ENCODE measurements at regions not wholly inside any gene's neighbourhood (a gene's known extent, or its start where the extent isn't known, plus 50 kb on each side); places are given as distances from the start of the nearest gene placed in this dataset.
"Not testable (repeated sequence)": the region's sequence is repeated elsewhere in the genome, so short reads cannot be mapped to it uniquely, and the experiment has no call there.

- no peak for ATAC-seq
Measured at GRCh38 chr20:55406891-55407290, 598.4 kb downstream of the CBLN4 start.

- ATAC-seq, result no peak
Measured at GRCh38 chr20:55394592-55394991, 610.7 kb downstream of the CBLN4 start.

GRCh38 chr20:55390791-55391190 is 614.5 kb downstream of the CBLN4 start:
- ATAC-seq, result no peak

DNA sequence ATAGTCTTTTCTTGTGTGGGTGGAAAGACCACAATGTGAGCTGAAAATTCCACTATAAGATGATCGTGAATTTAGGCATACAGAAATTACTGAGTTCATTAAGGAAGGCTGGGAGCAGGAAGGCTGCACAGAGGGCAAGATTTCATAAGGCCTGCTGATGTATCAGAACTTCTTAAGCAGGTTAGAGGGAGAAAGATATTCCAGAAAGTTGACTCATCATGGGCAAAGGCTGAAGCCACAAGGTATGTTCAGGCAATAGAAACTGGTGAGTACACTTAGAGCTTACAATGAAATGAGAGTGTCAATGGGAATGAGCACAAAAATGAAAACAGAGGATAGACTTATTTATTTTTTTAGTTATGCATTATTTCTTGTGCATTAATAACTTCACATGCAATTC is 618.6 kb downstream of the CBLN4 start:
- no peak for ATAC-seq

DNA sequence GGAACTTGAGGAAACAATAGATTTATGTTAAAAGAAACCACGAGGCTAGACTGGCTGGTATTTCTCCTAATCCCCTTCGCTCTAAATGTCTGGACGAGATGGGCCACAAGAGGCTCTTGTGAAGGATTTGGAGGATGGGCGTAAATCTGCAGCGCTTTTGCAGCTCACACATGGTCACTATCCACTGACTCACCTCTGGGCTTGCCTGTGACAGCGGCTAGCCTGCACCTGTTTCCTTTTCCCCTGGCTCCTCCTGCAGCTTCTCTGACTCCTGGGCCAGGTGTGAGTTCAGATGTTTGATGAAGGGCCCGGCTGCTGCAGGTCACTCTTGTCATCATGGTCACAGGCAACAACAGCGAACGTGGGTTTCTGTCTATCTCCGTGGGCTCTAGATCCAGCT is 629.4 kb downstream of the CBLN4 start:
- no peak for ATAC-seq

GRCh38 chr20:55365745-55366144 is 639.6 kb downstream of the CBLN4 start:
- ATAC-seq, result no peak

DNA sequence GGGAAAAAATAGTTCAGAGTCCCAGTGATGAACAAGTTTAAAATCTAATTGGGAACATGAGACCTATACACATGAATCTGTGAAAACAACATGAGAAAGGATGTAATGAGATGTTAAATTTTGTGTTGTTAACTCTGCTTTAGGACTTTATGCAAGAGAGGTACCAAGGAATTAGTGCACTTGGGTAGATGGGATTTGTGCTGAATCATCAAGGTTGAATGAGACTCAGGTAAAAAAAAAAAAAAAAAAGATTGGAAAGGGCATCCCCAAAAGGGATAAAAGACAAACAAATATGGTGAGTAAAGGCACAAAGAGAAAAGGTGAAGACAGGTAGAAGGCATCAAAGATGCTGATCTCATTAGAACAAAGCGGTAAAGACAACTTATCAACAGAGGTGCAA is 644.4 kb downstream of the CBLN4 start:
- no peak for ATAC-seq

DNA sequence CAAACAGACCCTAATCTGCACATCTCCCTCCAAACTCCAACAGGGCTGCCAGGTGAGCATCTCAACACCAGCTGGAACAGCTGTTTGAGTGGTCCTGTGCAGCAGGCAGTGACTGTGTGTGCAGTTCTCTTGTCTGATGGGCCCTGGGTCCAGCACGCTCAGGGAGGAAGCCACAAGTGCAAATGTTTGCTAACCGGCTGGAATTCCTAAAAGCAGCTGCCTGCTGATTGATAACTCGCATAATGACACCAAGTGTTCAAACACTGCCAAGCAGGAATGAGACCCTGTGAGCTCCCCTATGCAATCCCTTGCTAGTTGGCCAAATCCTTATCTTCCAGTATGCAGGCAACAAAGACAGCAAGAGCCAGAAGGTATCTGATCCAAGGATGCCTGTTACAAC is 650.6 kb downstream of the CBLN4 start:
- no peak for ATAC-seq

DNA sequence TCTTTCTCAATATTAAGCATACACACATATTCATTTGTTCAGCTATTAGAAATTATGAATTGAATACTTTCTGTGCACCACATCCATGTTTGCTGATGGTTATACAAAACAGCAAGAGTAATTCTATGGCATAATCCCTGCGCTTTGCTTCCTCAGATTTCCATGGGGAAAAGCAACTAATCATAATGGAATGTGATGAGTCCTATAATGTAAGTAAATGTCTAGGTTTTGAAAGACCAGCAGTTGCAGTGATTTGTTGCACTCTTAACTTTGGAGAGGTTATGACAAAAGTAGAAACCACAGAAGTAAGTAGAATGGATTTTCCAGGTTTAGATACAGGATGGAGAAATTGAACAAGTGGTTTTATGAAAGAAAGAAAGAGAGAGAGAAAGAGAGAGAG is 652.1 kb downstream of the CBLN4 start:
- no peak for ATAC-seq

DNA sequence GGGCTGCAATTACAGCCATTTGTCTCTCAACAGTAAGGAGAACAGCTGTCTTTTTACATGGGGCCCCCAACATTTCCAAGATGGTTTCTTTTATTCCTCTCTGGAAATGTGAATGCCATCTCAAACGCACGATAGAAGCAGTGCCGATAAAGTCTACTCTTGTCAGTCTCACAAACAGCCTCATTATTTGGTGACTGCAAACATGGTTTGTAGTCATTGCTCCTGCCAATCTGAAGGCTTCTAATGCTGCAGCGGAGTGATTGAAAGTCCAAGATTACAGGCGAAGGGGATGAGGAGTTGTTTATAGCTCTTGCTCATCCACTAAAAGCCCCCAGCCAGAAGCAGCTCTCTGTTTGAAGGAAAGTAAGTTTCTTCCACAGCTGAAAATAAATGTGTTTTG is 657.1 kb downstream of the CBLN4 start:
- ATAC-seq, result no peak

GRCh38 chr20:55342822-55343221 is 662.5 kb downstream of the CBLN4 start:
- no peak for ATAC-seq

GRCh38 chr20:55333798-55334197 is 671.5 kb downstream of the CBLN4 start:
- ATAC-seq, result no peak

GRCh38 chr20:55329108-55329507 is 676.2 kb downstream of the CBLN4 start:
- ATAC-seq, result no peak

- no peak for ATAC-seq
Measured at GRCh38 chr20:55322745-55323144, 682.6 kb downstream of the CBLN4 start.

- ATAC-seq, result no peak
Measured at GRCh38 chr20:55316753-55317152, 688.6 kb downstream of the CBLN4 start.

DNA sequence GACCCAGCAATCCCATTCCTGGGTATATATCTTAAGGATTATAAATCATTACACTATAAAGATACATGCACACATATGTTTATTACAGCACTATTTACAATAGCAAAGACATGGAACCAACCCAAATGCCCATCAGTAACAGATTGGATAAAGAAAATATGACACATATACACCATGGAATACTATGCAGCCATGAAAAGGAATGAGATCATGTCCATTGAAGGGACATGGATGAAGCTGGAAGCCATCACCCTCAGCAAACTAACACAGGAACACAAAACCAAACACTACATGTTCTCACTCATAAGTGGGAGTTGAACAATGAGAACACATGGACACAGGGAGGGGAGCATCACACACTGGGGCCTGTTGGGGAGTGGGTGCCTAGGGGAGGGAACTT is 694.5 kb downstream of the CBLN4 start:
- ATAC-seq, result not testable (repeated sequence)

DNA sequence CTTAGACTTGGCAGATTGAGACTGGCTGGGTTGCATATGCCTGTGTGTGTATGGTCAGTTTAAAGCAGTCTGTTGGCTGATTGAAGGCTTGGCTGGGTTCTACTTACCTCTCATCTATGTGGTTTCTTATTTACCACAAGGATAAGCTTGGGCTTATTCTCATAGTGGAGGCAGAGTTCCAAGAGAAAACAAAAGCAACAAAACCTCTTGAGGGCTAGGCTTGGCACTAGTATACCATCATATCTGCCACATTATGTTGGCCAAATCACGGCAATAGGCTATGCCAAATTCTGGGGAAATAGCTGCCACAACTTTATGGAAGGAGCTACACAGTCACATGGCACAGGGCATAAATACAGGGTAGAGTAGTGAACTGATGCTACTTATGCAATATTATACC is 714.1 kb downstream of the CBLN4 start:
- no peak for ATAC-seq

DNA sequence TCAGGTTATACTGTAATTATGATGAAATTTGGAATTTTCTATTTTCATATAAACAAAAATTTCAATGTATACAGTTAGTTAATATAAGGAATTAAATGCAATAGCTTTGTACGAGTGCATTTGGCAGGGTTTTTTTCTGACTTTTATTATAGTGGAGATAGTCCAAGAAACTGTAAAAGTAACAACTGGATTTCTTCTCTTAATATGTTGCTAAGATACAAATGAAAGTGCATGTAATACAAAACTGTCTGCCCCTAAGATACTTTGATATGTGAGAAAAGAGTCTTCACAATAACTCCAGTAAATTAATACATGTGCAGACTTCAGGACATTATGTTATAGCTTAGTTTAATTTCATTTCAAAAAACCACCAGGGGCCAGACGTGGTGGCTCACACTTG is 721.4 kb downstream of the CBLN4 start:
- ATAC-seq, result no peak

GRCh38 chr20:55273149-55273548 is 732.2 kb downstream of the CBLN4 start:
- ATAC-seq, result no peak

DNA sequence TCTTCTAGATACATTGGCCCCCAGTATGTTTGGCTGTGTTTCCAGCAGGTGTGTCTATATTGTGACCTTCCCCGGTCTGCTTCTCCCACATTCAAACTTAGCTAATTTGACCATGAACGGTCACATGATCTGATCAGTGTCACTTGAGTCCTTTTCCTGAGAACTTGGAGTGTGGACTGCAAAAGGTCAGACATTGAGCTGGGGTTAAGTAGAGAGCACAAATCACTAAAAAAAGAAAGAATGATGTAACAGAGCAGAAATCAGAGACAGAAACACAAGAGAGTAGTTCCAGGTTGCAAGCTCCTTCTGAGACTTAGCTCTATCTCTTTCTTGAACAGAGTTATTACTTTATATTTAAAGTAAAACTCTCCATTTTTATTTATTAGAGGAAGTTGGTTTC is 733.9 kb downstream of the CBLN4 start:
- no peak for ATAC-seq

GRCh38 chr20:55269913-55270312 is 735.4 kb downstream of the CBLN4 start:
- ATAC-seq, result no peak

- no peak for ATAC-seq
Measured at GRCh38 chr20:55266361-55266760, 739.0 kb downstream of the CBLN4 start.

- no peak for ATAC-seq
Measured at GRCh38 chr20:55264703-55265239, 740.5 kb downstream of the CBLN4 start.

DNA sequence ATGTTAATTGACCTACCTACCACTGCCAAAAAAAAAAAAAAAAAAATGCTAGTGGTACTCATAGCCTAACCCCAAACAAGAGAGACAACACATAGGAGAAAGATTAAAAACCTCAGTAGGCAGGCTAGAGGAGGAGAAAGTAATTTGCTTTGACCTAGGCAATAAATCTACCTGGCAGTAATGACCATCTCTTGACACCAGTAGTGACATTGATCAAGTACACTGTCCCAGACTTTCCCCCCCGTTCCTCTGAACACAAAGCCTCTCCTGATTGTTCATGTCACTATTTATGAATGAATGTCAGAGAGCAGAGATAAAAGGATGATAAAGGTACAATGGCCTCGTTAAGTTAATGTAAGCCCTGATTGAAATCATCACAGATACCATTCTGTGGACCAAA is 746.8 kb downstream of the CBLN4 start:
- ATAC-seq, result no peak

GRCh38 chr20:55255016-55255415 is 750.3 kb downstream of the CBLN4 start:
- ATAC-seq, result no peak

DNA sequence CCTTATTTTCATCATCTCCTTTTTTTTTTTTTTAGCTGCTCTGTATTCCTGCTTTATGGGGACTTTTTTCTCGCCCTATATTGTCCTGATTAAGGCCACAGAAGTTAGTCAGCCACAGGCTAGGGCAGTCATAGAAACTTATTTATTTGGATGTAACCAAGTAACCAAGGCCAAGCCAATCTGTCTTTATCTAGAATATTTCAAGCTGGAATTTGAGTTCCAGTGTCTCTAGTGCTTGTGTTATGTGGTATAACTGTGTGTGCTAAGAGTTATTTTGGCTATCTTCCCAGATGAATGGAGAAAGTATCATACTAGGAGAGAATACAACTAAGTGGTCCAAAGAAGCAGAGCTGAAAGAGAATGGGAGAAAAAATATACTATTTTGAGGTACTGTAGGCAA is 751.5 kb downstream of the CBLN4 start:
- ATAC-seq, result no peak

All from esophagus mucosa (tissue), 1 donor.